Sigmoid colon (tissue), 6 donors: ENCODE measurements at regions not wholly inside any gene's neighbourhood (a gene's known extent, or its start where the extent isn't known, plus 50 kb on each side); places are given as distances from the start of the nearest gene placed in this dataset.
"Not testable (repeated sequence)": the region's sequence is repeated elsewhere in the genome, so short reads cannot be mapped to it uniquely, and the experiment has no call there.

Experiments
- DNase-seq: peaks from one replicate; pipeline ENCODE4 v3.0.0-alpha.2; 2019
- H3K27ac ChIP-seq, 4 donors: fragments of 200-600 bp; sonication (generic); one replicate each; pipeline ENCODE4 v1.5.1; 2016 to 2019; ENCODE audit warnings: mild to moderate bottlenecking in 1 of 4
- H3K27me3 ChIP-seq, 3 donors: fragments of 200-600 bp; sonication (generic); one replicate each; pipeline ENCODE4 v1.5.1; 2019; ENCODE audit warnings: mild to moderate bottlenecking in 1 of 3
- H3K36me3 ChIP-seq, 4 donors: fragments of 200-600 bp; sonication (generic); one replicate each; pipeline ENCODE4 v1.5.1; 2016 to 2019
- H3K4me1 ChIP-seq, 4 donors: fragments of 200-600 bp; sonication (generic); one replicate each; pipeline ENCODE4 v1.5.1; 2017 to 2019
- H3K4me3 ChIP-seq, 4 donors: fragments of 200-600 bp; sonication (generic); one replicate each; pipeline ENCODE4 v1.5.1; 2017 to 2019; ENCODE audit warnings: mild to moderate bottlenecking in 2 of 4, moderate library complexity in 1 of 4
- H3K9me3 ChIP-seq, 4 donors: fragments of 200-600 bp in 3 of 4; sonication (generic) in 3 of 4; one replicate each; pipeline versions ENCODE4 v1.5.1 to v1.6.1; 2013 to 2019
- EP300 ChIP-seq, 4 donors: sonication (generic); formaldehyde crosslinking; IDR thresholded peaks; one replicate each; pipeline ENCODE4 v1.6.1; 2017; ENCODE audit warnings: antibody characterized with exemption in 4 of 4
- POLR2A ChIP-seq, 2 donors: fragments of 450-650 bp; IDR thresholded peaks; one replicate each; pipeline ENCODE4 v1.6.1; 2016; ENCODE audit warnings: antibody characterized with exemption in 2 of 2, mild to moderate bottlenecking in 2 of 2, moderate library complexity in 2 of 2
- POLR2AphosphoS5 ChIP-seq, 4 donors: sonication (generic); formaldehyde crosslinking; IDR thresholded peaks; one replicate each; pipeline ENCODE4 v1.6.1; 2017; ENCODE audit warnings: antibody characterized with exemption in 4 of 4
- WGBS, 2 donors: extraction: QIAGEN DNeasy Blood & Tissue Kit; methylation state at CpG; one replicate each; pipeline ENCODE4 v1.1.7; 2013; 5-methylcytosine and 5-hydroxymethylcytosine counted together
- intact Hi-C: fragments of 100-400 bp; cut with DNase I; formaldehyde crosslinking; loops from one replicate; pipeline ENCODE4 v1.15.1; 2023
- TF ChIP-seq, protein P1 (sequence below), 4 experiments: fragments of 450-650 bp in 3 of 4; fragments of 200-600 bp in 1 of 4; IDR thresholded peaks; one replicate each; pipeline ENCODE4 v1.5.1; 2016 to 2019; ENCODE audit warnings: antibody characterized with exemption in 4 of 4, mild to moderate bottlenecking in 3 of 4, moderate library complexity in 2 of 4
- donor health status: healthy with polysubstance abuse.
- donor health status: healthy.

DNA sequence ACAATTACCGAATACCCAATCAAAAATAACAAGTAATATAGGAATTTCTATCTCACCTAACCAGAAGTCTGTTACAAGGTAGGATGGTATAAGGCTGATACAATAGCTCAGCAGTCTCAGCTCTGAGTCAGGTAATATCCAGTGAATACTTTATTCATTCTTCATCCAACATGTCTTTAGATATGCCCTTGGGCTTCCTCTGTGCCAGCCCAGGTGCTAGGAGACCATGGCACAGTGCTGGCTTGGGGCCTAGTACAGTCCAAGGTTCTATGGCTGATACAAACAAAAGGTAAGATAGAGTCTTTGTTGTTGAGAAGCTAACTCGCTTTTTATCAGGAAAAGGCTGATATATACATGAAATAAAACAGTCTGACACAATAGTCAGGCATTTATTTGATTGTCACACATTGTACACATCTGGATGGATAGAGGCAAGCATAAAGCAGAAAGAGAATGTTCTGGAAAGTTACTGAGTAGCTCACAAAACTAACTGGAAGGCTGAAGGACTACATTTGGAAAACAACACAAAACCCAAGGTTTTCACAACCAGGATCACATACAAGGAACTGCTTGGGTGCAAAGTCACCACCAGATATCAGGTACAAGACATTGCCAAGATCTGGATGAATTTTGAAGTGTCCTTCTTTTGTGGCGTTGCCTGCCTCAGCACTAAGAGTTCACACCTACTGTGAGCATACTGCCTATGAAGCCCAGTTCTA, 110.4 kb upstream of the SCAF8 start:
- Histone ChIP-seq H3K9me3 (no peaks in the 10 kb centered on the region), H3K4me3 (no peak overlapping the region), H3K27ac (no peak overlapping the region), H3K4me1 (no peaks in the 10 kb centered on the region), H3K27me3 (no peaks in the 10 kb centered on the region), H3K36me3 (no peaks in the 10 kb centered on the region)
- intact Hi-C loops = no loop called here
- WGBS, 2 donors = 60 to 86% methylated on average over 3 of the region's 3 CpGs
- DNase-seq = no peak
- TF ChIP-seq POLR2A (IDR thresholded peaks at IDR 0.05) (no peak), EP300 (IDR thresholded peaks at IDR 0.05) (no peak), POLR2AphosphoS5 (IDR thresholded peaks at IDR 0.05) (no peak)
- TF ChIP-seq, protein P1, sequence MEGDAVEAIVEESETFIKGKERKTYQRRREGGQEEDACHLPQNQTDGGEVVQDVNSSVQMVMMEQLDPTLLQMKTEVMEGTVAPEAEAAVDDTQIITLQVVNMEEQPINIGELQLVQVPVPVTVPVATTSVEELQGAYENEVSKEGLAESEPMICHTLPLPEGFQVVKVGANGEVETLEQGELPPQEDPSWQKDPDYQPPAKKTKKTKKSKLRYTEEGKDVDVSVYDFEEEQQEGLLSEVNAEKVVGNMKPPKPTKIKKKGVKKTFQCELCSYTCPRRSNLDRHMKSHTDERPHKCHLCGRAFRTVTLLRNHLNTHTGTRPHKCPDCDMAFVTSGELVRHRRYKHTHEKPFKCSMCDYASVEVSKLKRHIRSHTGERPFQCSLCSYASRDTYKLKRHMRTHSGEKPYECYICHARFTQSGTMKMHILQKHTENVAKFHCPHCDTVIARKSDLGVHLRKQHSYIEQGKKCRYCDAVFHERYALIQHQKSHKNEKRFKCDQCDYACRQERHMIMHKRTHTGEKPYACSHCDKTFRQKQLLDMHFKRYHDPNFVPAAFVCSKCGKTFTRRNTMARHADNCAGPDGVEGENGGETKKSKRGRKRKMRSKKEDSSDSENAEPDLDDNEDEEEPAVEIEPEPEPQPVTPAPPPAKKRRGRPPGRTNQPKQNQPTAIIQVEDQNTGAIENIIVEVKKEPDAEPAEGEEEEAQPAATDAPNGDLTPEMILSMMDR (IDR thresholded peaks at IDR 0.05) = no peak

DNA sequence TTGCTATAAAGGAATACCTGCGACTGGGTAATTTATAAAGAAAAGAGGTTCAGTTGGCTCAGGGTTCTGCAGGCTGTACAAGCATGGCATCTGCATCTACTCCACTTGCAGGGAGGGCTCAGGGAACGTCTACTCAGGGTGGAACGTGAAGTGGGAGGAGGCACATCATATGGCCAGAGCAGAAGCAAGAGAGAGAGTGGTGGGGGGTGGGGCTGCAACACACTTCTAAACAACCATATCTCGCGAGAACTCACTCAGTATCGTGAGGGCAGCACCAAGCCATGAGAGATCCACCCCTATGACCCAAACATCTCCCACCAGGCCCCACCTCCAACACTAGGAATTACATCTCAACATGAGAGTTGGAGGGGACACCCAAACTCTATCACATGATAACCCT, 109.8 kb upstream of the SCAF8 start:
- TF ChIP-seq POLR2AphosphoS5 (IDR thresholded peaks at IDR 0.05) (no peak), POLR2A (IDR thresholded peaks at IDR 0.05) (no peak), EP300 (IDR thresholded peaks at IDR 0.05) (no peak)
- TF ChIP-seq, protein P1 (IDR thresholded peaks at IDR 0.05) = no peak
- Histone ChIP-seq H3K27me3 (no peaks in the 10 kb centered on the region), H3K9me3 (no peaks in the 10 kb centered on the region), H3K27ac (no peak overlapping the region), H3K36me3 (no peaks in the 10 kb centered on the region), H3K4me3 (no peak overlapping the region), H3K4me1 (no peaks in the 10 kb centered on the region)
- WGBS, 2 donors = 89 to 95% methylated on average over 6 of the region's 6 CpGs
- DNase-seq = no peak
- intact Hi-C loops = no loop called here

DNA sequence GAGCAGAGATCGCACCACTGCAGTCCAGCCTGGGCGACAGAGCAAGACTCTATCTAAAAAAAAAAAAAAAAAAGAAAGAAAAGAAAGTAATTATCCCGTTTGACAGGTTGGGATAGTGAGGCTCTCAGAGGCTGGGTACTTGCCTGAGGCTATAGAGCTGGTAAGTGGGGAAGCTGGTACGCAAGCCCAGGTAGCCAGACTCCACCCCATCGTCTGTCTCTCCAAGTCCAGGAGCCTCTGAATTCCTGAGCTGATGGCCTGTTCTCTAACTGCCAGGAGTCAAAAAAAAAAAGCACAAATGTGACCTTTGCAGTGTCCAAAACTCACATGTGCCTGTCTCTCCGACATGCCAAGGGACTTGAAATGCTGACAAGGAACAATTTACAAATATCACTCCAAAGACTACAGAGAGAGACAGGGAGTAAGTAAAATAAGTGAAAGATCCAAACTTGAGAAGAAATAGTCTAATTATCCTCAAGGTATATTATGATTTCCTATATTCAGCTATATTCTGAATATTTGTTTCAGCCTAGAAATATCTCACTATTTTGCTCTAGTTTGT, 109.1 kb upstream of the SCAF8 start:
- H3K9me3 ChIP-seq = no peaks in the 10 kb centered on the region
- 89 to 95% methylated on average over 6 of the region's 6 CpGs for WGBS, 2 donors
- no peak overlapping the region for H3K4me3 ChIP-seq
- no peak for DNase-seq
- H3K27ac ChIP-seq = no peak overlapping the region
- no peaks in the 10 kb centered on the region for H3K36me3 ChIP-seq
- H3K4me1 ChIP-seq = no peaks in the 10 kb centered on the region
- H3K27me3 ChIP-seq = no peaks in the 10 kb centered on the region
- TF ChIP-seq, protein P1 (IDR thresholded peaks at IDR 0.05) = no peak
- no peak for TF ChIP-seq POLR2A (IDR thresholded peaks at IDR 0.05)
- no peak for TF ChIP-seq POLR2AphosphoS5 (IDR thresholded peaks at IDR 0.05)
- TF ChIP-seq EP300 (IDR thresholded peaks at IDR 0.05) = no peak
- intact Hi-C loops = no loop called here

DNA sequence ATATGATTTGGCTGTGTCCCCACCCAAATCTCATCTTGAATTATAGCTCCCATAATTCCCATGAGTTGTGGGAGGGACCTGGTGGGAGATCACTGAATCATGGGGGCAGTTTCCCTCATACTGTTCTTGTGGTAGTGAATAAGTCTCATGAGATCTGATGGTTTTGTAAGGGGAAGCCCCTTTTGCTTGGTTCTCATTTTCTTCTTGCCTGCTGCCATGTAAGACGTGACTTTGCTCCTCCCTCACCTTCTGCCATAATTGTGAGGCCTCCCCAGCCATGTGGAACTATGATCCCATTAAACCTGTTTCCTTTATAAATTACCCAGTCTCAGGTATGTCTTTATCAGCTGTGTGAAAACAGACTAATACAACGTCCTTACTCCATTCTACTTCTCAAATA, 108.5 kb upstream of the SCAF8 start:
- intact Hi-C loops, H3K27me3 ChIP-seq, H3K9me3 ChIP-seq, H3K27ac ChIP-seq, DNase-seq, H3K36me3 ChIP-seq, H3K4me3 ChIP-seq, H3K4me1 ChIP-seq: not testable (repeated sequence)
- WGBS, 2 donors = 76 to 77% methylated on average over 2 of the region's 2 CpGs

DNA sequence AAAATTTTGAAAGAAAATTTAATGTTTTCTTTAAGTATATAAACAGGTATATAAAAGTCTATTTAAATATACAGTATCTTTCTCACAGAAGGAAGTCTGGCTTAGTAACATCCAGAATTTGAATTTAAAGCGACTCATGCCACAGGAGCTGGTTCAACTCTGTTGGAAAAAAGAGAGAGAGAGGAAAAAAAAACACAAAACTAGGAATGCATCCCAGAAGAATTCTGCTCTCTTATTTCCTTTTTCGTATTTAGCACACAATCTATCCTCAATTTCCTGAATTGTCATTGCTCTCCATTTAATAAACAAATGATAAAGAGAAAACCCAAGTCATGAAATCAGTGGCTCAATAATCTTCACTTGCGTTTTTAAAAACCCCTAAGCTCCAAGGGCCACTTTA, 107.5 kb upstream of the SCAF8 start:
- intact Hi-C loops = no loop called here
- Histone ChIP-seq H3K27me3 (no peaks in the 10 kb centered on the region), H3K27ac (no peak overlapping the region), H3K36me3 (no peaks in the 10 kb centered on the region), H3K9me3 (no peaks in the 10 kb centered on the region), H3K4me3 (no peak overlapping the region), H3K4me1 (no peaks in the 10 kb centered on the region)
- 80 to 83% methylated on average over 3 of the region's 3 CpGs for WGBS, 2 donors
- TF ChIP-seq POLR2AphosphoS5 (IDR thresholded peaks at IDR 0.05) (no peak), POLR2A (IDR thresholded peaks at IDR 0.05) (no peak), EP300 (IDR thresholded peaks at IDR 0.05) (no peak)
- TF ChIP-seq, protein P1 (IDR thresholded peaks at IDR 0.05) = no peak
- DNase-seq = no peak
